Cerebellar cortex (tissue), 1 donor: ENCODE measurements at regions not wholly inside any gene's neighbourhood (a gene's known extent, or its start where the extent isn't known, plus 50 kb on each side); places are given as distances from the start of the nearest gene placed in this dataset.
"Not testable (repeated sequence)": the region's sequence is repeated elsewhere in the genome, so short reads cannot be mapped to it uniquely, and the experiment has no call there.

ENCODE experiments used
- DNase-seq: peaks from one replicate; pipeline ENCODE4 v3.0.0-alpha.2; 2015; ENCODE audit warnings: low spot score

DNA sequence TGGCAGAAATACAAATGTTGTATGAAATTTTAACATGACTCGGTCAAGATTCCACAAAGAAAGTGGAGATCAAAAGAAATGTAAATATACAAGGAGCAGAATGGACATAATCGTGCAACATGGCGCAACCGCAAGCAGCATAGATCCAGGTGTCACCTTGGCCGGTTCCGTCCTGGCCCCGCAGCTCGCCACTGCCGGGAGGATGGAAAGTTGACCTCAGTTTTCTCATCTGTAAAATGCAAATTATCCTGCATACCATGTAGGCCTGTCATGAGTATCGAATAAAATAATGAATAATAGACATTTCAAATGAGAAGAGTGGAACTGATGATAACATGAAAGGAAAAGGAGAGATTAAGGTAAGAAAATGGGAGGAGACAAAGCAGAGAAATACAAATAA is 427.3 kb upstream of the SMIM21 start:
- DNase-seq: no peak

DNA sequence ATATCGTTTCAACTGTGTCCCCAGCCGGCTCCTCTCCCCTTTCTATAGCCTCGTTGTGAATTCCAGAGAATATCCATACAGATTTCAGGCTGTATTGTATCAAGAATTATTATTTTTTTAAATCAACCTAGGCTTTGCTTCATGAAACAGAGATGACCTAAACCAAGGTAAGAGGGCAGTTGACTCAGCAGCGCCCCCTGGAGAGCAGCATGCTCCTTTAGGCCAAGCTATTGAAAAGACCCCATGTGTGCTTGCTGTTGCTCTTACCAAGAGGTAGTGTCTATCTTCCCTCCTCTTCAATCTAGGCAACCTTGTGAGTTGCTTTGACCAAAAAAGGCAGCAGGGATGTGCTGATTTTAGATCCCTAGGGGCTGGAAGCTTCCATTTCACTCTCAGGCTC is 426.7 kb upstream of the SMIM21 start:
- DNase-seq: no peak

- DNase-seq: no peak
Observed at GRCh38 chr18:75846321-75846720, 418.8 kb upstream of the SMIM21 start.

DNA sequence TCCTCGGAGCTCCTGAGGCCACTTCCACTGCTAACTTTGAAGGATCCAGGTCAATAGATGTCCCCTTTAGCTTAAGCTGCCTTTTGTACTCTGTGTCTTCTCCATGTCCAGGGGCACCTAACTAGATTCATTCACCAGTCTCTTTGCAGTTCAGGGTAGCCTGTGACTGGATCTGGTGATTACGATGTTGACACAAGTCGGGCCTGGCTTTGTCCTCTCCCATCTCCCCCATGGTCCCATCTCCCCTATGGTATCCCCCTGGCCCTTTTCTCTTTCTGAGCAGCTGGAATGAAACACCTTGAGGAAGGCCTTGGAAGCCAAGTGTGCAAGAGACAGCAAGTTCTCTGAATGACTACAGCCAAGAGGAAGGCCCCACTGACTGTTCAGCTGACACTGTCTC is 417.9 kb upstream of the SMIM21 start:
- no peak for DNase-seq

GRCh38 chr18:75844146-75844545 is 416.6 kb upstream of the SMIM21 start:
- no peak for DNase-seq

DNA sequence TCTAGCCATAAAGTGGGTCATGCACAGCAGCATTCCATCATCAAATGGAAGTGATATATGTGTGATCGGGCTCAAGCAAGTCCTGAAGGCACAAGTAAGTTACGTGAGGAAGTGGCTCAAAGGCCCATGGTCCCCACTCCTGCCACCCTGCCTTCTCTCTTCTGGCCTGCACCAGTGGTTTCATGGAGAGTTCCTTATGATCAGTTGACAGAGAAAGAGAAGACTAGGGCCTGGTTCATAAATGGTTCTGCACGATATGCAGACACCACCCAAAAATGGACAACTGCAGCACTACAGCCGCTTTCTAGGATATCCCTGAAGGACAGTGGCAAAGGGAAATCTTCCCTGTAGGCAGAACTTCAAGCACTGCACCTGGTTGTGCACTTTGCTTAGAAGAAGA is 412.6 kb upstream of the SMIM21 start:
- no peak for DNase-seq

DNA sequence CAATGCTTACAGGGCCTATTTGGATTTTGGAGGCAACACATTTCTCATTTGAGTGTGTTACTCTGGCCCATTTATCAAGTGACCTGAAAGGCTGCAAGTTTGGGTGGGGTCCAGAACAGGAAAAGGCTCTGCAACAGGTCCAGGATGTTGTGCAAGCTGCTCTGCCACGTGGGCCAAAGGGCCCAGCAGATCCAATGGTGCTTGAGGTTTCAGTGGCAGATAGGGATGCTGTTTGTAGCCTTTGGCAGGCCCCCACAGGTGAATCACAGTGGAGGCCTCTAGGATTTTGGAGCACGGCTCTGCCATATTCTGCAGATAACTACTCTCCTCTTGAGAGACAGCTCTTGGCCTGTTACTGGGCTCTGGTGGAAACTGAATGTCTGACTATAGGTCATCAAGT is 412.2 kb upstream of the SMIM21 start:
- DNase-seq: not testable (repeated sequence)

GRCh38 chr18:75839041-75839440 is 411.5 kb upstream of the SMIM21 start:
- no peak for DNase-seq

DNA sequence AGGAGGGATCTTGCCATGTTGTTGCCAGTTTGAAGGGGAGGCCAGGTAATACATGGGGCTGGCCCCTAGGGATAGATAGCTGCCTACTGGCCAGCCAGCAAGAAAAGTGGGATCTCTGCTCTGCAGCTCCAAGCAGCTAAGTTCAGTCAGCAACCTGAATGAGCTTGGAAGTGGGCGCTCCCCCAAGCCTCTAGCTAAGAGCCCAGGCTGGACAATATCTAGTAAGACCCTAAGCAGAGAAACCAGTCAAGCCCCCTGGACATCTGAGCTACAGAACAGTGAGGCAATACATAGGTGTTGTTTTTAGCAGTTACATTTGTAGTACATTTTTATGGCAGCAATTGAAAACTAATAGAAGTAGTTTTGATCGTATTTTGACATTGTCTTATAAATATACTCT is 409.8 kb upstream of the SMIM21 start:
- no peak for DNase-seq

DNA sequence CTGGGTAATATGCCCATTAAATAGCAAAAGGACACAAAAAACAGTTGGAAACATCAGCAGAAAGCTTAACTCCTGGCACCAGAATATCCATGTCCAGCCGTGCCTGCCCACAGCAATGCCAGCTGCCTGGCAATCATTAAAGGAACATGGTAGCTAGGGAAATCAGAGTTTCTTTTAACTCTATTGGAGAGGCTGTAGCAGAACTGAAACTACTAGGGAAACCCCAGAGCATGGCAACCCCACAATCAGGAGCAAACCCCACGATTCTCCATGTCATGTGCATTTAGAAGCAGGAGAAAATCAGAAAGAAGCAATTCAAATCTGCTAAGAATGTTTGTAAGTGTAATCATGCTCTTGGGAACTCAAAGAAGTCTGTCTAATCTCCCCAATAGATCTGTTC is 409.0 kb upstream of the SMIM21 start:
- DNase-seq: no peak

GRCh38 chr18:75831960-75832359 is 404.5 kb upstream of the SMIM21 start:
- no peak for DNase-seq

DNA sequence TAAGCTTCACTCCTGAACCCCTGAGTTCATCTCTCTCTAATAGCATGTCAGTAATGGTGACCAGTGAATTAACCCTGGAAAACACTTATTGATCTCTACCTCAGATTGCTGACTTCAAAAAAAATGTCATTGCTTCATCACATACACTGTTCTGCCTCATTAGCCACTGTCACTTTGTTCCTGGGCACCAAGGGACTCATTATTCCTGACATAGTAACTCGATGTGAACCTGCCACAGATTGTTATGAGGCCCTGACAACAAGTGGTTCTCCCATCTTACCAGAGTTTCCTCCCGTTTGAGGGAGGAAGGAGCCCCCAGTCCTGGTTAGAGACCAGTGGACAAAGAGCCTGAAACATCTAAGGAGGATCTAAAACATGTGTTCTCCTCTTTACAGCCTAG is 403.3 kb upstream of the SMIM21 start:
- DNase-seq: no peak

DNA sequence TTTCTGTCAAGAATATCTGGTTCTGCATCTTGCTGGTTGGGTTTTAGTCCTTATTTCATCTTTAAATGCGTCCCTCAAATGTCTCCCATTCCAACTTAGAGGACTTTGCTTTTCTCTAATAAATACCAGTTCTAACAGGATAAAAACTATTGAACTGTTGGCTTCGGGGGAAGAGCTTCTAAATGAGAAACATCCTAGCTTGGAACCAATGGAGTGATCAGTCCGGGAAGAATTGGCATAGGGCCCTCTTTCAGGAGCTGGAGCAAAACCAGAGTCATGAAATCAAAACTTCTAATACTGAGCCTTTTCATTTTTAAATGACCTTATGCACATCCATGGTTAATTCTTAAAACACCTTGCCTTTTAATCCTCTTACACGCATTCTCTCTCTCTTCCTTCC is 401.6 kb upstream of the SMIM21 start:
- no peak for DNase-seq

- DNase-seq: no peak
Observed at GRCh38 chr18:75828379-75828778, 400.9 kb upstream of the SMIM21 start.

- no peak for DNase-seq
Observed at GRCh38 chr18:75827751-75828287, 400.3 kb upstream of the SMIM21 start.

DNA sequence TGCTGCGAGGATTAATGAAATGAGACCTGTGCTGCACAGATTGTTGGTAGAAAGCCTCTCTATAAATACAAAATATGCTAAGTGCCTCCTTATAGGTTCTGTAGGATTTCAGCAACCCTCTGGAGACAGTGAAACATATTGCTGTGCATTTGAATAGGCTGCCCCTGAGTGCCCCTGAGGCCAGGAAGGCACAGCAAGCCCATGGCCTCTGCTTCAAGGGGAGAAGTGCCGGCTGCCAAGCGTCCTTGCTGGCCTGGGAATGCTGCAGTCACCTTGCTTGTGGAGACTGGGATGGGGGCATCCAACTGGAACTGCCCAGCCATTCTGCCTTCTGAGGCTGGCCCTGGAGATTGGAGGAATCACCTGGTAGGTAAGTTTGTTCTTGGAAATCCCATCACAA is 397.2 kb upstream of the SMIM21 start:
- DNase-seq: no peak

DNA sequence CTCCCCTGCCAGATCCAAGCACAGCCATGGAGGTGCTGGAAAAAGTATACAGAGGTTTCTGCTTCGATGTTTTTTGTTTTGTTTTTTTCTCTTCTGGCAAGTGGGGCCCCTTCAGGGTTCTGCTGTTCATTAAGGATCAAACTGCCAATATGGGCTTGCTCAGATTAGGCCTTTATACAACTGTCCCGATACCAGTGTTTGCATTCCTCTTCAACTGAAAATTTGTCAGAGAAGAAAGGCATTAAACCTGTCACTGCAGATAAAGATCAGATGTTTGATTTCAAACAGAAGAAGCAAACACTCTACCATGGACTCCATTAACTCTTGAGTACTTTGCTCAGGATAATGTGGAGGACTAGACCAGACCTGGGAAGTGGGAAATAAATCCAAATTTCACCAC is 396.0 kb upstream of the SMIM21 start:
- DNase-seq: no peak

- DNase-seq: no peak
Observed at GRCh38 chr18:75818383-75818782, 390.9 kb upstream of the SMIM21 start.

GRCh38 chr18:75815767-75816166 is 388.3 kb upstream of the SMIM21 start:
- DNase-seq: no peak

GRCh38 chr18:75812761-75813160 is 385.3 kb upstream of the SMIM21 start:
- no peak for DNase-seq

GRCh38 chr18:75810961-75811551 is 383.6 kb upstream of the SMIM21 start:
- DNase-seq: no peak

- no peak for DNase-seq
Observed at GRCh38 chr18:75810516-75810915, 383.0 kb upstream of the SMIM21 start.

DNA sequence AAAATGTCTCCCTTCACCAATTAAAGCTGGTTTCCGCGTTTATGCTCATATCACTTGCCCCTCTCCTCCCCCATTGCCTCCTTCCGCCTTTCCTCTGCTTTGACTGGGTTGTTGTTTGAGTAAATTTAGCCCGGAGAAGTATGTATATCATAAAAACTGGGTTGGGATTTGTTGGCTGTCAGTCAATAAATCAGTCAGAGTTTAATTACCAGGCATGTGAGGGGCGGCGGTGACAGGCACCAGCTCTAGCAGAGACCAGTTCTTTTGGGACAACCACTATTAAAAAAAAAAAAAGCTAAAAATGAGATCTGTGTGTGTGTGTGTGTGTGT is 382.4 kb upstream of the SMIM21 start:
- no peak for DNase-seq

DNA sequence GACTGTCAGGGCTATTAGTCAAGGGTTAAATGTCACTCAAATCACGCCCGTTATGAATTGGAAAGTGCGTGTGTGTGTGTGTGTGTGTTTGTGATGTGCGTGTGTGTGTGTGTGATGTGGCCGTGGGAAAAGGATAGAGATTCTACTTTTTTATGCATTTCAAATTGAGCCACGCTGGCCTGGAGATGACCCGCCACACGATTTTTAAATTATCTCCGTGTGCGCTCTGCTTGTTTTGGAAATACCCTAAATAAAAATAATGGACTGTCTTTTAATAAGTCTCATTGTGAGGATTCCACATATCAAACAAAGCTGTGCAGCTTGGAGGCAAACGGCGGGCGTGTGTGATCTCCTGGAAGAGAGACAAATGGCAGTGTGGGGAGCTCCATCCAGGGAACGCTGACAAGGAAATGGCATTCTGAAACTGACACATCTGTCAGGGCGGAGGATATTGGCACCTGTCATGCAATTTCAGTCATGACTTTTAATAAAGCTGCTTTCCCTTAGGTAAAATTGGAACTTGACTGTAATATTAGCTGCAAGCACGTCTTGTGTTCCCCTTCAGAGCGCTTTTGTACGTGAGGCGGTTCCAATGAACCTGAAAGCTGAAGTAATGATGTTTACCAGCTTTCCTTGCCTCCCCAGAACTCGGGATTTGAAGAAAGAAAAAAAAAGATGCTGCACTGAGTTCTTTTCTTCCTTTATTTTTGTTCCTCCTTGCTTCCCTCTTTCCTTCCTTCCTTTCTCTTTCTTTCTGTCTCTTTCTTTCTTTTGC is 381.8 kb upstream of the SMIM21 start:
- DNase-seq: no peak
